Gastrocnemius medialis (tissue), 4 donors: ENCODE measurements at regions not wholly inside any gene's neighbourhood (a gene's known extent, or its start where the extent isn't known, plus 50 kb on each side); places are given as distances from the start of the nearest gene placed in this dataset.

ENCODE experiments used
- ATAC-seq, 2 donors: fragments of 150-250 bp; one replicate each; pipeline ENCODE4 v1.9.1; 2016
- DNase-seq, 2 donors: peaks; one replicate each; pipeline ENCODE4 v3.0.0-alpha.2; 2019
- H3K27ac ChIP-seq, 4 donors: fragments of 200-600 bp; sonication (generic); 1 replicate in 1 of 4; 2 replicates in 3 of 4; pipeline ENCODE4 v1.5.1; 2016 to 2018; ENCODE audit warnings: mild to moderate bottlenecking in 2 of 4, moderate library complexity in 1 of 4
- H3K27me3 ChIP-seq, 3 donors: fragments of 200-600 bp; sonication (generic) in 2 of 3; 1 replicate in 1 of 3; 2 replicates in 2 of 3; pipeline versions ENCODE4 v1.5.1 to v1.6.0; 2016 to 2019; ENCODE audit warnings: mild to moderate bottlenecking in 1 of 3, moderate library complexity in 1 of 3
- H3K36me3 ChIP-seq, 2 donors: fragments of 200-600 bp; sonication (generic) in 1 of 2; one replicate each; pipeline ENCODE4 v1.5.1; 2017 to 2018
- H3K4me1 ChIP-seq, 2 donors: fragments of 200-600 bp; sonication (generic) in 1 of 2; one replicate each; pipeline ENCODE4 v1.5.1; 2016 to 2017; ENCODE audit warnings: mild to moderate bottlenecking in 2 of 2
- H3K4me3 ChIP-seq, 4 donors: fragments of 200-600 bp; sonication (generic) in 3 of 4; 1 replicate in 1 of 4; 2 replicates in 3 of 4; pipeline ENCODE4 v1.5.1; 2016 to 2019; ENCODE audit warnings: mild to moderate bottlenecking in 2 of 4
- H3K9me3 ChIP-seq, 3 donors: fragments of 200-600 bp; sonication (generic) in 2 of 3; 1 replicate in 1 of 3; 2 replicates in 2 of 3; pipeline ENCODE4 v1.5.1; 2016 to 2019
- CTCF ChIP-seq, 5 experiments: fragments of 450-650 bp in 3 of 5; fragments of 200-600 bp in 2 of 5; sonication (generic) in 2 of 5; IDR thresholded peaks in 4 of 5; conservative IDR thresholded peaks in 1 of 5; 1 replicate in 4 of 5; 2 replicates in 1 of 5; pipeline ENCODE4 v1.5.1; 2016 to 2019; ENCODE audit warnings: antibody characterized with exemption in 5 of 5, mild to moderate bottlenecking in 3 of 5, moderate library complexity in 3 of 5
- POLR2A ChIP-seq, 2 donors: fragments of 450-650 bp; IDR thresholded peaks; one replicate each; pipeline ENCODE4 v1.6.1; 2017; ENCODE audit warnings: antibody characterized with exemption in 2 of 2, mild to moderate bottlenecking in 2 of 2, moderate library complexity in 2 of 2
- in situ Hi-C, 4 donors: fragments of 200-750 bp; cut with MboI; loops; one replicate each; pipeline versions ENCODE4 v1.15.0 to v1.8.0; 2017; ENCODE audit warnings: low sequenced_read_pairs in 4 of 4
- intact Hi-C: fragments of 100-400 bp; cut with DNase I; formaldehyde crosslinking; loops from one replicate; pipeline ENCODE4 v1.15.1; 2023; ENCODE audit warnings: low total_unique reads

GRCh38 chr15:81849289-81849688 is 196.5 kb downstream of the MEX3B start:
- no peak overlapping the region for H3K27ac ChIP-seq
- intact Hi-C loops (no loop called here), in situ Hi-C loops (no loop called here)
- H3K4me1 ChIP-seq = no peaks in the 10 kb centered on the region
- no peaks in the 10 kb centered on the region for H3K36me3 ChIP-seq
- no peak for DNase-seq
- no peaks in the 10 kb centered on the region for H3K27me3 ChIP-seq
- no peaks in the 10 kb centered on the region for H3K9me3 ChIP-seq
- TF ChIP-seq CTCF (IDR thresholded peaks at IDR 0.05 in 4 of 5, conservative IDR thresholded peaks at IDR 0.05 in 1 of 5) (no peak), POLR2A (IDR thresholded peaks at IDR 0.05) (no peak)
- H3K4me3 ChIP-seq = no peak overlapping the region
- ATAC-seq = no peak

GRCh38 chr15:81848701-81849100 is 197.1 kb downstream of the MEX3B start:
- ATAC-seq = no peak
- H3K9me3 ChIP-seq = no peaks in the 10 kb centered on the region
- no peak overlapping the region for H3K27ac ChIP-seq
- TF ChIP-seq POLR2A (IDR thresholded peaks at IDR 0.05) = no peak
- TF ChIP-seq CTCF (IDR thresholded peaks at IDR 0.05 in 4 of 5, conservative IDR thresholded peaks at IDR 0.05 in 1 of 5) = no peak
- no peaks in the 10 kb centered on the region for H3K27me3 ChIP-seq
- intact Hi-C loops (no loop called here), in situ Hi-C loops (no loop called here)
- H3K36me3 ChIP-seq = no peaks in the 10 kb centered on the region
- H3K4me1 ChIP-seq = no peaks in the 10 kb centered on the region
- DNase-seq = no peak
- H3K4me3 ChIP-seq = no peak overlapping the region

GRCh38 chr15:81843757-81844407 is 201.9 kb downstream of the MEX3B start:
- H3K27me3 ChIP-seq = no peaks in the 10 kb centered on the region
- DNase-seq (no peak), ATAC-seq (no peak)
- no peak for TF ChIP-seq CTCF (IDR thresholded peaks at IDR 0.05 in 4 of 5, conservative IDR thresholded peaks at IDR 0.05 in 1 of 5)
- TF ChIP-seq POLR2A (IDR thresholded peaks at IDR 0.05) = no peak
- no peak overlapping the region for H3K27ac ChIP-seq
- no peak overlapping the region for H3K4me3 ChIP-seq
- H3K4me1 ChIP-seq = no peaks in the 10 kb centered on the region
- no peaks in the 10 kb centered on the region for H3K9me3 ChIP-seq
- H3K36me3 ChIP-seq = no peaks in the 10 kb centered on the region
- intact Hi-C loops = no loop called here
- in situ Hi-C loops = no loop called here

GRCh38 chr15:81843226-81843625 is 202.6 kb downstream of the MEX3B start:
- Histone ChIP-seq H3K27ac (no peak overlapping the region), H3K4me1 (no peaks in the 10 kb centered on the region), H3K9me3 (no peaks in the 10 kb centered on the region), H3K27me3 (no peaks in the 10 kb centered on the region), H3K4me3 (no peak overlapping the region), H3K36me3 (no peaks in the 10 kb centered on the region)
- no peak for ATAC-seq
- intact Hi-C loops = no loop called here
- in situ Hi-C loops = no loop called here
- DNase-seq = no peak
- TF ChIP-seq CTCF (IDR thresholded peaks at IDR 0.05 in 4 of 5, conservative IDR thresholded peaks at IDR 0.05 in 1 of 5) (no peak), POLR2A (IDR thresholded peaks at IDR 0.05) (no peak)

DNA sequence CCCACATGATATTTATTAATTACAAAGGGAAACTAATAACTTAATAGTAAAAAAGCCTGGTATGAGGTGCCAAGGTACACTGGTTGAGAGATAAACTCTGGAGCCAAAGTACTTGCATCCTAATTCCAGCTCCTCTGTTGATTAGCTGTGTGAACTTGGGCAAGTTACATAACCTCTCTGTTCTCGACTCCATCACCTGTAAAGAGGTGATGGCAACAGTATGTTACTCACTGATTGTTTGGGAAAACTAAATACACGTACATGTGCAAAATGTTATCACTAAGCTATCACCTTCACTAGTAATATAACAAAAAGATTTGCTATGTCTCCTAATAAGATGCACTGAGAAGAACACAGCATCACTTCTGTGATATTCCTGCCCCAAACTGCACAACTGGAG is 206.4 kb downstream of the MEX3B start:
- no peaks in the 10 kb centered on the region for H3K4me1 ChIP-seq
- in situ Hi-C loops (no loop called here), intact Hi-C loops (no loop called here)
- DNase-seq (no peak), ATAC-seq (no peak)
- H3K9me3 ChIP-seq = no peaks in the 10 kb centered on the region
- no peaks in the 10 kb centered on the region for H3K36me3 ChIP-seq
- H3K27me3 ChIP-seq = no peaks in the 10 kb centered on the region
- H3K4me3 ChIP-seq = no peak overlapping the region
- no peak overlapping the region for H3K27ac ChIP-seq
- TF ChIP-seq POLR2A (IDR thresholded peaks at IDR 0.05) (no peak), CTCF (IDR thresholded peaks at IDR 0.05 in 4 of 5, conservative IDR thresholded peaks at IDR 0.05 in 1 of 5) (no peak)
